HAP-1 (cell line): ENCODE measurements at regions not wholly inside any gene's neighbourhood (a gene's known extent, or its start where the extent isn't known, plus 50 kb on each side); places are given as distances from the start of the nearest gene placed in this dataset.
"Not testable (repeated sequence)": the region's sequence is repeated elsewhere in the genome, so short reads cannot be mapped to it uniquely, and the experiment has no call there.

Experiments
- DNase-seq, 2 experiments: peaks; one replicate each; pipeline ENCODE4 v3.0.0-alpha.2; 2016 to 2020; ENCODE audit warnings: low spot score in 2 of 2
- H3K27me3 ChIP-seq: fragments of 250-450 bp; sonication (Bioruptor Pico); 2 replicates; pipeline ENCODE4 v1.5.1; 2020; ENCODE audit warnings: low read depth, mild to moderate bottlenecking, moderate library complexity
- H3K36me3 ChIP-seq: fragments of 250-450 bp; sonication (Bioruptor Pico); replicated peaks from 2 replicates; pipeline ENCODE4 v1.5.1; 2020; ENCODE audit warnings: mild to moderate bottlenecking
- H3K4me1 ChIP-seq: fragments of 250-450 bp; sonication (Bioruptor Pico); 2 replicates; pipeline ENCODE4 v1.5.1; 2020; ENCODE audit warnings: mild to moderate bottlenecking
- H3K4me3 ChIP-seq: fragments of 250-450 bp; sonication (Bioruptor Pico); 2 replicates; pipeline ENCODE4 v1.5.1; 2020; ENCODE audit warnings: mild to moderate bottlenecking, moderate library complexity
- H3K9me3 ChIP-seq: fragments of 250-450 bp; sonication (Bioruptor Pico); 2 replicates; pipeline ENCODE4 v1.5.1; 2020; ENCODE audit warnings: mild to moderate bottlenecking, moderate library complexity
- in situ Hi-C: fragments of 300-500 bp; cut with MboI; formaldehyde crosslinking; loops from 3 replicates; pipeline ENCODE4 v1.14.3; 2020; ENCODE audit warnings: low sequenced_read_pairs, inconsistent platforms, mixed read lengths

DNA sequence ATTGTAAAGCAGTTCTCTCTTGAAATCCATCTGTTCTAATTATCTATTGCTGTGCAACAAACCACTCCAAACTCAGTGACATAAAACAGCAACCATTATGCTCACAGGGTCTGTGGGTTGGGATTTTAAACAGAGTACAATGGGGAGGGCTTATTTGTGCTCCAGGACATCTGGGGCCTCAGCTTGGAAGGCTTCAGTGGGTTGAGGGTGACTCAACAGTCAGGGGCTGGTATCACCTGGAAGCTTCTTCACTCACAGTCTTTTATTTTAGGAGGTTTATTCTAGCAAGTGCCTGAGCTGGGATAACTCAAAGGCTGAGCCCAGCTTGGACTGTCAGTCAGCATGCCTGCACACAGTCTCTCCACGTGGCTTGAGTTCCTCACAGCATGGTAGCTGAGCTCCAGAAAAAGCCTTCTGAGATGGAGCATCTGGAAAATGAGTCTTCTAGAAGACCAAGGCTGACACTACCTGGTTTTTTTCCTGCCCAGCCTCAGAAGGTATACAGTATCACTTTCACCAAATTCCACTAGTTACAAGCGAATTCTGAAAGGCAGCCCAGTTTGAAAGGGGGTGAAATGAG is 234.6 kb upstream of the ID4 start:
- Histone ChIP-seq H3K27me3 (no peaks in the 10 kb centered on the region), H3K4me1 (no peaks in the 10 kb centered on the region), H3K4me3 (no peak overlapping the region), H3K36me3 (no peaks in the 10 kb centered on the region), H3K9me3 (no peaks in the 10 kb centered on the region)
- no peak for DNase-seq
- in situ Hi-C loops = no loop called here

DNA sequence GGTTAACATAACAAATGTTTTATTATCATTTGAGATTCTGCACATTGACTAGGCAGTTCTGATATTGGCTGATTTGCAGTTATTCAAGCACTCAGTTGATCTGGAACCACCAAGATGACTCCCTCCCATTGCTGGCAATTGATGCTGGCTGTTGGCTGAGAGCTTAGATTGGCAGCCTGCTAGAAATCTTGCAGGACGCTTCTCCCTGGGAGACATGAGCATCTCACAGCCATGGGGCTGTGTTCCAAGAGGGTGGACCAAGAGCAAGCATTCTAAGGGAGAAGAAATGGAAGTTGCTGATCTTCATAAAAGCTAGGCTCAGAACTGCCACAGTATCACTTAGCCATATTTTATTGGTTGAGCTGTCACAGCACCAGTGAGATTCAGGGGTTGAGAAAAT is 233.4 kb upstream of the ID4 start:
- H3K9me3 ChIP-seq = 0 out of 2 replicates have a peak, but pooled peaks cover 2% of the 10 kb centered on the region
- H3K4me1 ChIP-seq = no peaks in the 10 kb centered on the region
- DNase-seq = no peak
- no peak overlapping the region for H3K4me3 ChIP-seq
- H3K36me3 ChIP-seq = no peaks in the 10 kb centered on the region
- no peaks in the 10 kb centered on the region for H3K27me3 ChIP-seq
- in situ Hi-C loops = no loop called here

DNA sequence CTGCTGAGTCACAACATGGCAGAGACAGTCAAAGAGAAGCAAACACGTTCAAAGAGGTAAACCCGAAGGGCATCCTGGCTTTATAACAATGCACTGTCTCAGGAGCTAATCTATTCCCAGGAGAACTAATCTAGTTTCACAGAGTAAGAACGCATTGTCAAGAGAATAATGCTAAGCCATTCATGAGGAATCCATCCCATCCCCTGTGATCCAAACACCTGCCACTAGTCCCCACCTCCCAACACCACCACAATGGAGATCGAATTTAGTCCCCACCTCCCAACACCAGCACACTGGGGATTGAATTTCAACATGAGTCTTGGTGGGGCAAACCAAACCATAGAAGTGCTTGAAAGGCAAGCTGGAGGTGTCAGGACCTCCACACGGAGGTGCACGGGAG is 231.5 kb upstream of the ID4 start:
- no peak for DNase-seq
- in situ Hi-C loops = no loop called here
- H3K36me3 ChIP-seq = no peaks in the 10 kb centered on the region
- no peaks in the 10 kb centered on the region for H3K4me1 ChIP-seq
- no peak overlapping the region for H3K4me3 ChIP-seq
- H3K27me3 ChIP-seq = no peaks in the 10 kb centered on the region
- H3K9me3 ChIP-seq = 0 out of 2 replicates have a peak, but pooled peaks cover 2% of the 10 kb centered on the region

- Histone ChIP-seq H3K9me3 (0 out of 2 replicates have a peak, but pooled peaks cover 2% of the 10 kb centered on the region), H3K36me3 (no peaks in the 10 kb centered on the region), H3K4me3 (no peak overlapping the region), H3K27me3 (no peaks in the 10 kb centered on the region), H3K4me1 (no peaks in the 10 kb centered on the region)
- no peak for DNase-seq
- in situ Hi-C loops = no loop called here
Observed at GRCh38 chr6:19608546-19608945, 228.6 kb upstream of the ID4 start.

- 0 out of 2 replicates have a peak, but pooled peaks cover 2% of the 10 kb centered on the region for H3K9me3 ChIP-seq
- no peaks in the 10 kb centered on the region for H3K4me1 ChIP-seq
- H3K36me3 ChIP-seq = no peaks in the 10 kb centered on the region
- no peaks in the 10 kb centered on the region for H3K27me3 ChIP-seq
- DNase-seq = no peak
- in situ Hi-C loops = no loop called here
- H3K4me3 ChIP-seq = no peak overlapping the region
Observed at GRCh38 chr6:19609972-19610641, 227.1 kb upstream of the ID4 start.

DNA sequence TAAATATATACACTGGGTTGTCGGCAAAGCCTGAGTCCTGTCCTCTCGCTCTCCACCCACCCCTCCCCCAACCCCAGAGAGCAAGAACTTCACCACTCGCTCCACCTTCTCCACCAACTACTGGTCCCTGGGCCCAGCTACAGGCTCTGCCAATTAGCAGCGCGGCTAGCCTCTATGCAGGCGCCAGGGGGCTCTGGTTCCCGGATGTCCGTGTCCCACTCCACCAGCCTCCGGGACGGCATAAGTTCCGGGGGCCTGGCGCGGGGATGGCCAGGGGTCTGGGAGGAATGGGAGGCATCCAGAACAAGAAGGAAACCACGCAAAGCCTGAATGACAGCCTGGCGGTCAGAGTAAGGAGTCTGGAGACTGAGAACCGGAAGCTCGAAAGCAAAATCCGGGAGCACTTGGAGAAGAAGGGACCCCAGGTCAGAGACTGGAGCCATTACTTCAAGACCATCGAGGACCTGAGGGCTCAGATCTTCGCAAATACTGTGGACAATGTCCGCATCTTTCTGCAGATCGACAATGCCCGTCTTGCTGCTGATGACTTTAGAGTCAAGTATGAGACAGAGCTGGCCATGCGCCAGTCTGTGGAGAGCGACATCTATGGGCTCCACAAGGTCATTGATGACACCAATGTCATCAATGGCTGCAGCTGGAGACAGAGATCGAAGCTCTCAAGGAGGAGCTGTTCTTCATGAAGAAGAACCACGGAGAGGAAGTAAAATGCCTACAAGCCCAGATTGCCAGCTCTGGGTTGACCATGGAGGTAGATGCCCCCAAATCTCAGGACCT is 224.3 kb upstream of the ID4 start:
- H3K4me3 ChIP-seq, H3K27me3 ChIP-seq, DNase-seq, in situ Hi-C loops, H3K9me3 ChIP-seq, H3K4me1 ChIP-seq, H3K36me3 ChIP-seq: not testable (repeated sequence)

DNA sequence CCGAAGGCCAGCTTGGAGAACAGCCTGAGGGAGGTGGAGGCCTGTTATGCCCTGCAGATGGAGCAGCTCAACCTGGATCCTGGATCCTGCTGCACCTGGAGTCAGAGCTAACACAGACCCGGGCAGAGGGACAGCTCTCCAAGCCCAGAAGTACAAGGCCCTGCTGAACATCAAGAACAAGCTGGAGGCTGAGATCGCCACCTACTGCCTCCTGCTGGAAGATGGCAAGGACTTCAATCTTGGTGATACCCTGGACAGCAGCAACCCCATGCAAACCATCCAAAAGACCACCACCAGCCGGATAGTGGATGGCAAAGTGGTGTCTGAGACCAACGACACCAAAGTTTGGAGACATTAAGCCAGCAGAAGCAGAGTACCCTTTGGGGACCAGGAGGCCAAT is 223.5 kb upstream of the ID4 start:
- in situ Hi-C loops = no loop called here
- Histone ChIP-seq H3K9me3 (0 out of 2 replicates have a peak, but pooled peaks cover under 1% of the 10 kb centered on the region), H3K4me3 (no peak overlapping the region), H3K27me3 (no peaks in the 10 kb centered on the region), H3K36me3 (no peaks in the 10 kb centered on the region), H3K4me1 (no peaks in the 10 kb centered on the region)
- DNase-seq = no peak

GRCh38 chr6:19616022-19616421 is 221.1 kb upstream of the ID4 start:
- H3K36me3 ChIP-seq = no peaks in the 10 kb centered on the region
- in situ Hi-C loops = no loop called here
- no peaks in the 10 kb centered on the region for H3K27me3 ChIP-seq
- no peak overlapping the region for H3K4me3 ChIP-seq
- DNase-seq = no peak
- H3K9me3 ChIP-seq = no peaks in the 10 kb centered on the region
- H3K4me1 ChIP-seq = no peaks in the 10 kb centered on the region

DNA sequence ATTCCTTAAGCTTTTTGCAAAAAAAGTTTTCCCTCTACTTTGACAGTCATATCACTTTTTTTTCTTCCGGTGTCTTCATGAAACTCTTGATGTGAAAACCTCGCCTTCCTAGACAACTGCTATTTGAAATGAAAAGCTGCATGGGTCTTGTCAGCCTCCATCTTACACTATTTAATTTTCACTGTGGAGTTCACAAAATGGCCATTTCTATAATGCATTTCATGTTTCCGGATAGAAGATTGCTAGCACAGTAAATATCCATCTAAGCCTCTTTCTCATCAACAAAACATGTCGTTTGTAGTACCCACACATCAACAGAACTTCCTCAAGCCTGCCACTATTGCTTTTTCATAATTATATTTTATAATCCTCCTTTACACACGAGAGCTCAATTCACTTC is 204.9 kb upstream of the ID4 start:
- no peaks in the 10 kb centered on the region for H3K27me3 ChIP-seq
- H3K4me1 ChIP-seq = no peaks in the 10 kb centered on the region
- H3K9me3 ChIP-seq = no peaks in the 10 kb centered on the region
- no peak overlapping the region for H3K4me3 ChIP-seq
- no peak for DNase-seq
- in situ Hi-C loops = no loop called here
- H3K36me3 ChIP-seq = no peaks in the 10 kb centered on the region

- no peak for DNase-seq
- no peaks in the 10 kb centered on the region for H3K4me1 ChIP-seq
- H3K4me3 ChIP-seq = no peak overlapping the region
- H3K9me3 ChIP-seq = no peaks in the 10 kb centered on the region
- in situ Hi-C loops = no loop called here
- no peaks in the 10 kb centered on the region for H3K36me3 ChIP-seq
- H3K27me3 ChIP-seq = no peaks in the 10 kb centered on the region
Observed at GRCh38 chr6:19632786-19633185, 204.4 kb upstream of the ID4 start.

DNA sequence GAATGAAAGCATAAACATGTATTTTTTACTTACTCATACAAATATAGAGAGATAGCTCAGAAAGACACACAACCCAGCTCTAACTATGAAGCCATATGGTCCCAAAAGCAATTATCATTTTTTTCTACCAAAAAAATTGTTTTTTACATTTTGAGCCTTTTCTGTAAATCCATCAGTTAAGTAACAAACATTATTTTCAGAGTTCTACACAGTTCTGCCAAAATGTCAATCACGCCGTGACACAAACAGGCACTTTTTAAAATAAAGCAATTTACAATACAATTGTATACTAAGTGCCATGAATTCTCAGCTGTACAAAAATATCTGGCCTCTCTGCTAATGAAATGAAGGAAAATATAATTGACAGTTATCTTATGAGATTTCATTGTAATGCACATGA is 201.4 kb upstream of the ID4 start:
- H3K4me1 ChIP-seq = no peaks in the 10 kb centered on the region
- H3K36me3 ChIP-seq = no peaks in the 10 kb centered on the region
- no peaks in the 10 kb centered on the region for H3K27me3 ChIP-seq
- in situ Hi-C loops = no loop called here
- H3K9me3 ChIP-seq = no peaks in the 10 kb centered on the region
- H3K4me3 ChIP-seq = no peak overlapping the region
- DNase-seq = no peak

DNA sequence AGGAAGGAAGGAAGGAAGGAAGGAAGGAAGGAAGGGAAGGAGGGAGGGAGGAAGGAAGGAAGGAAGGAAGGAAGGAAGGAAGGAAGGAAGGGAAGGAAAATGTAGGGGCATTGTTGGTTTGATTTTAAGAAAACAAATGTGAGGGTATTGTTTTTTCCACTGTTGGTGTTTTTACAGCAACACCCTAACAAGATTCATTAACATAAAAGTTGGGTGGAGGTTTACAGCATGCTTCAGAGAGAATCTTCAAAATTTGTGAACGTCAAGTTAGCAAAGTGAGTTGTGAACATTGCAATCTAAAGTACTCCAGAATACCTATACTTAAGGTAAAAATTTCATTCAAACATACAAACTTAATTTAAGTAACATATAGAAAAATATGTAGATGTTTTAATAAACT is 200.2 kb upstream of the ID4 start:
- no peaks in the 10 kb centered on the region for H3K4me1 ChIP-seq
- no peaks in the 10 kb centered on the region for H3K9me3 ChIP-seq
- DNase-seq = no peak
- in situ Hi-C loops = no loop called here
- H3K27me3 ChIP-seq = no peaks in the 10 kb centered on the region
- H3K36me3 ChIP-seq = no peaks in the 10 kb centered on the region
- H3K4me3 ChIP-seq = no peak overlapping the region

DNA sequence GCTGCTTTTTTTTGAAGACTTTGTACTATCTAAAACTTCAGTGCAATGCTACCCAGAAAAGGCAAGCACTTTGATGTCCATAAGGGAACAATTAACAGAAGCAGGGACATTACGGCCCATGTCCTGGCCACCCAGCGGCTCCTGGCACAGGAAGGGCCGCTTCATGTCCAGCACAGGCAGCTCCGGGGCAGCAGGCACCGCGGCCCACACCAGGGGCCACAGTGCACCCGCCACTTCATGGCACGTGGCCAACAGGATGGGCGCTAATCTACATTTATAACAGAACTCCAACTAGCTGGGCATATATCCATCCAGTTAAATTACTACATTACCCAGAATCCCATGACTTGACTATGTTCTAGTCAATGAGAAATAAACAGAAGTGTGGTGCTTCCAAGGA is 198.2 kb upstream of the ID4 start:
- no peaks in the 10 kb centered on the region for H3K36me3 ChIP-seq
- DNase-seq = no peak
- no peak overlapping the region for H3K4me3 ChIP-seq
- H3K9me3 ChIP-seq = no peaks in the 10 kb centered on the region
- H3K4me1 ChIP-seq = no peaks in the 10 kb centered on the region
- no peaks in the 10 kb centered on the region for H3K27me3 ChIP-seq
- in situ Hi-C loops = no loop called here

- Histone ChIP-seq H3K36me3 (no peaks in the 10 kb centered on the region), H3K4me3 (no peak overlapping the region), H3K27me3 (no peaks in the 10 kb centered on the region), H3K4me1 (no peaks in the 10 kb centered on the region), H3K9me3 (no peaks in the 10 kb centered on the region)
- DNase-seq = no peak
- in situ Hi-C loops = no loop called here
Observed at GRCh38 chr6:19643287-19643686, 193.9 kb upstream of the ID4 start.
